ENCODE measurements at regions not wholly inside any gene's neighbourhood (a gene's known extent, or its start where the extent isn't known, plus 50 kb on each side); places are given as distances from the start of the nearest gene placed in this dataset.

GRCh38 chr20:19073584-19074218 is 138.7 kb upstream of the SLC24A3 start:
- TF ChIP-seq CTCF (IDR thresholded peaks at IDR 0.05) = peak; percentile 25
- POLR2A ChIA-PET = no interaction called here
- ATAC-seq (no peak), DNase-seq (no peak)
- H3K27me3 Mint-ChIP-seq = no peaks in the 10 kb centered on the region
- H3K4me3 Mint-ChIP-seq = no peak overlapping the region
- no peak overlapping the region for H3K27ac Mint-ChIP-seq
- peaks cover 12% of the 10 kb centered on the region for H3K4me1 Mint-ChIP-seq (ENCODE audit: low read depth)
- CTCF ChIA-PET = interaction anchor here (1.1 kb wide), 1 partner anchor 33 kb away, joined by 3 read pairs; no protein-coding TSS in a partner anchor
- H3K9me3 Mint-ChIP-seq = no peaks in the 10 kb centered on the region
- intact Hi-C loops (cut with micrococcal nuclease) = no loop called here
- no peaks in the 10 kb centered on the region for H3K36me3 Mint-ChIP-seq (ENCODE audit: low read depth)

- DNase-seq (no peak), ATAC-seq (no peak)
- Mint-ChIP-seq H3K4me1 (ENCODE audit: low read depth) (peaks cover 12% of the 10 kb centered on the region), H3K9me3 (no peaks in the 10 kb centered on the region), H3K36me3 (ENCODE audit: low read depth) (no peaks in the 10 kb centered on the region), H3K27me3 (no peaks in the 10 kb centered on the region), H3K27ac (no peak overlapping the region), H3K4me3 (no peak overlapping the region)
- ChIA-PET POLR2A (no interaction called here), CTCF (no interaction called here)
- intact Hi-C loops (cut with micrococcal nuclease) = no loop called here
- TF ChIP-seq CTCF (IDR thresholded peaks at IDR 0.05) = no peak
Observed at GRCh38 chr20:19074356-19074755, 138.1 kb upstream of the SLC24A3 start.

- ATAC-seq (peak; percentile 77), DNase-seq (peak; percentile 38)
- ChIA-PET POLR2A (no interaction called here), CTCF (no interaction called here)
- Mint-ChIP-seq H3K27ac (no peak overlapping the region), H3K27me3 (no peaks in the 10 kb centered on the region), H3K4me1 (ENCODE audit: low read depth) (peaks cover 12% of the 10 kb centered on the region), H3K4me3 (no peak overlapping the region), H3K9me3 (no peaks in the 10 kb centered on the region), H3K36me3 (ENCODE audit: low read depth) (no peaks in the 10 kb centered on the region)
- intact Hi-C loops (cut with micrococcal nuclease) = no loop called here
- no peak for TF ChIP-seq CTCF (IDR thresholded peaks at IDR 0.05)
Observed at GRCh38 chr20:19074828-19075516, 137.5 kb upstream of the SLC24A3 start.

- ATAC-seq (no peak), DNase-seq (no peak)
- ChIA-PET CTCF (no interaction called here), POLR2A (no interaction called here)
- H3K4me3 Mint-ChIP-seq = no peak overlapping the region
- H3K27me3 Mint-ChIP-seq = no peaks in the 10 kb centered on the region
- intact Hi-C loops (cut with micrococcal nuclease) = no loop called here
- no peaks in the 10 kb centered on the region for H3K36me3 Mint-ChIP-seq (ENCODE audit: low read depth)
- H3K9me3 Mint-ChIP-seq = no peaks in the 10 kb centered on the region
- no peak overlapping the region for H3K27ac Mint-ChIP-seq
- no peak for TF ChIP-seq CTCF (IDR thresholded peaks at IDR 0.05)
- peaks cover 12% of the 10 kb centered on the region for H3K4me1 Mint-ChIP-seq (ENCODE audit: low read depth)
Observed at GRCh38 chr20:19077370-19078220, 134.8 kb upstream of the SLC24A3 start.
